Left kidney (tissue), 1 donor: ENCODE measurements at regions not wholly inside any gene's neighbourhood (a gene's known extent, or its start where the extent isn't known, plus 50 kb on each side); places are given as distances from the start of the nearest gene placed in this dataset.

Experiments
- DNase-seq: peaks from one replicate; pipeline ENCODE4 v3.0.0-alpha.2; 2013

DNA sequence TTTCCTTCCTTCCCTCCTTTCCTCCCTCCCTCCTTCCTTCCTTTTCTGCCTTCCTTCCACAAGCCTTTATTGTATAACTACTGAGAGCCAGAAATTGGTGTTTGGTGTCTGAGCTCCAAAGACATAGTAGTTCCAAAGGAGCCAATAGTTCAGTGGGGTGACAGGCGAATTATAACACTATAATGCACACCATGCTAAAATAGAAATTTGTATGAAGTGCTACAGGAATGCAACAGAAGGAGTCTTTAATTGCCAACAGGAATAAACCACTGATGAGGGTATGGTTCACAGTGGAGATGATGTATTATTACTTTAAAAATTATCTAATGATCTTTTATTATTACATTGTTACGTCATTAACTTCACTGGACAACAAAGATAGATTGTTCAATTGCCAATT, 158.8 kb upstream of the SP8 start:
- DNase-seq = no peak

DNA sequence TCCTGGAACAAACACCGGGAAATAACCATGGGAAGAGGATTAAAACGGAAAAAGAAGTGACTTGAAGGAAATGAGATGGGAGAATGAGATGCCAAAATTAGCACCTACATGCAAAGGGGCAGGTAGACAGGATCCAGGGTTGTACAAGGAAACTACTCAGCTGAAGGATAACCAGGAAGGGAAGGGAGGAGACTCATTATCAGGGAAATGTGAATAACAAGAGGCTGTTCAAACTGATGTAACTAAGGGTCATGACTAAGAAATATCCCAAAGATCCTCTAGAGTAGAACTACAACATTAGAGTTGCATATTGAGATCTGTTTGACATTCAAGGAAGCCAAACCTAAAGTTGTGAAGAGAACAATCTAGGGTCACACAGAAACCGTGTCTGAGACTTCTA, 166.2 kb upstream of the SP8 start:
- DNase-seq = no peak

DNA sequence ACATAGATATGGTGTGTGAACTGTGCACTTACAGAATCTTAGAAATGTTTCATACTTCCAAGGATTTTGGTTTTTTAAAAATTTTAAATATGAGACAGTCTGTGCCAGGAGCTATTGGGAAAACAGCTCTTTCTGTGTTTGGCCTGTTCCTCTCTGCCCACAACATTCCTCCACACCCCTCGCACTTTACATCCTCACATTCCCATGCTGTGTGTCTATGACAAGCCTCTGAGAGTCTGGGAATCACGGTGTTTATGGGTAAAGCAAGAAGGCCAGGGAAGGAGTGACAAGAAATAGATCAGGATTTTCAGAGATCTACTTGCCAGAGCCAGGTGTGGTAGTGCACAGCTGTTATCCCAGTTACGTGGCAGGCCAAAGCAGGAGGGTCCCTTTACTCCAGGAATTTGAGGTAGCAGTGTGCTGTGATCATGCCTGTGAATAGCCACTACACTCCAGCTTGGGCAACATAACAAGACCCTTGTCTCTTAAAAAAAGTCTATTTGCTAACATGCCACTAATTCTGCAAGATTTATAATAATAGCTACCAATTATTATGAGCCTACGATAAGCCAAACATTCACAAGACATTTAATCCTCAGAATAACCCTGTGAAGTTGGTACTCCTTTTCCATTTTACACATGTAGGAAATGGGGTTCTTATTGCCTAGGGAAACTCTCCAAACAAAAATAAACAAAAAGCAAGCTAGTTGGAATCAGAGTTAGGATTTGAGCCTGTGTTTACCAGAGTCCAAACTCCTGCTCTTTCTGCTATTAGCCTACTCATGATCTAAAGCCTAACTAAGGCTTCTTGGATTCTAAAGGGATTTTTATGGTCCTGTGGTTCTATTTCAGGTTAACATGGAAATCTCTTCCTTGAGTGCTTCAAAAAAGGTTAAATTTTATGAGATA, 168.3 kb upstream of the SP8 start:
- no peak for DNase-seq

- no peak for DNase-seq
Measured at GRCh38 chr7:20958572-20958971, 171.9 kb upstream of the SP8 start.

DNA sequence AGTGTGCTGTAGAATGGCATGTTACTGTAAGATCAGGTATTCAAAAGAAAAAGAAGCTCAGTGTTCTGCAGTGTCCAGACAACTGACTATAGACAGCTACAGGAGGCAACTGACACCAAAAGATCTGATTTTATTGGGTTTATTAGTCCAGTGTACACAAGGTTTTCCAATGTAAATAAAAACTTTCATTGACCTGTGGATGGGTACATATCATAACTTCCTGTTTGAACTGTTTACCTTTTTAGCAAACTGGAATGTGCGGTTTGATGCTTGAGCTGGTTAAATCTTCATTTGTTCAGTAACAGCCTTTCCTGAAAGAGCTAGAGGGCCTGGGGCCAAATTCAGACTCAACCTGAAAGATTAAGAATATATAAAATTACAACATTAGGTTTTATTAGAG, 172.6 kb upstream of the SP8 start:
- no peak for DNase-seq

DNA sequence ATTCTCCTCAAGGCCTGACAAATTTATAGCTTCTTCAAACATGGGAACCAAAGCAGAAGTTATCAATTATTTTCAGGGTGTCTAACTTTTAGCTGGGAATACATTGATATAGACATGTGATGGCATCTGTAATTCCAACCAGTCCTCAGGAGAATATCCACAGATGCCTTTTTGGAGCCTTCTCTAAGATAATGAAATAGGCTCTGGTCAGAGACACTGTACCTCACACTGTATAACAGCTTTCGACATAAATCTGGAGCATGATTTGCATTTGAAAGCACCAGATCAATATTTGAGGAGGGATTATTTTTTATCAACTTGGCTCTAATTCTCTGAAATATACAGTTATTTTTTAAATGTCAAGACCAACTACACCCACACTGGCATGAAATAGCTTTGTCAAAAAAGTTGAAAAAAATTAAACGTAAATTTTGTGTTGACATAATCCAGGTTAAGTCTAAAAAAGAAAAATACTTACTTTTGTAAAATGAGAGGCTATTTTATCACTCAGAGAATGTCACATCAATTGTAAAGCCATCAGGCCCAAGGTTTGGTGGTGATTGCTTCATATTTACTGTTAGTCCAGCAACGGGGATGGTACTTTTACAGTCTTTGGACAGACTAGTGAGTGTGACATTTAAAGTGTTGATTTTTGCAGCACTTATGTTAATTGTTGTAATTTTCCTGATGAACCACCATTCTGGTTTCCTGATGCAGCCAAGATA, 177.0 kb upstream of the SP8 start:
- DNase-seq = no peak

DNA sequence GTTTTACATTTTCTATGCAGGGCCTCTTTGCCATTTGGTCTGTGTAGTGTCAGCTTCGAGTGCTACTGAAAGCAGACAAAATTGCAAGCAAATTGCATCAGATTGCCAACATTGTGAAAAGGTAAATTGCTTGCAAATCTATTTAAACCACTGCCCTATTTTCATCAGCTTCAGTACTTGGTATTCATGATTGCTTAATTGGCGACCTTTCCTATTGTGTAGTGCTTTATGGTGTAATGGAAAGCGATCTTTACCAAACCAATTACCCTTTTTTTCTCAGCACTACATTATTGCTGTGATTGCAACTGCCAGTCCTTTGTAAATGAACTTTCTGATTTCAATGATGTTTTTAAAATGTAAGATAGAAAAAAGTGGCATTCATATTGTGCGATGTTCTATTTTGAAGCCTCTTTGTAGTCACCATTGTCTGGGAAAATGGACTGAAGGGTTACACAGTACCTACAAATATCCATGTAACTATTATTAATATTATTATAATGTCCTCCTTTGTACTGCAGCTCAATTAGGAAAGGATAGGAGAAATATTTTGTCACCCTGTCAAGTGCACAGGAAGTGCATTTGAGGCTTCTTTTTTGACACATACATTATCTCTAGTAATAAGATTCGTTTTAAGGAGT, 177.7 kb upstream of the SP8 start:
- no peak for DNase-seq

DNA sequence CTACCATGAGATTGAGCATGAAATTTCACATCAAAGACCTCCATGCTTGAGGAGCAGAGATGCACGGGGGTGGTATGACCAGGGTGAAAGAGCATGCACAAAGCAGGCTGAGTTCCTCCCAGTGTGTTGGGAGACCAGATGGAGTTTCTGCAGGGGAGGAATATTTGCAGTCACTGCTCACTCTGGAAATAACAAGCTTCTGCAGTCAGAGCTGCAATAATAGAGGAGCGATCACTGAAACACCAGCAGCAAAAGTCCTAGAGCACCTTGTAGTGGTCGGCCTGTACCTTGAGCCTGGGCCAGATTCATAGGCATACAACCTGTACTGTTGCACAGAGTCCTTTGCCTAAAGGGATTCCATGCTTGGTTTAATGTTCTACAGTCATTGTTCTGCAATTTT, 184.5 kb upstream of the SP8 start:
- no peak for DNase-seq

GRCh38 chr7:20980232-20980631, 193.5 kb upstream of the SP8 start:
- DNase-seq = no peak

DNA sequence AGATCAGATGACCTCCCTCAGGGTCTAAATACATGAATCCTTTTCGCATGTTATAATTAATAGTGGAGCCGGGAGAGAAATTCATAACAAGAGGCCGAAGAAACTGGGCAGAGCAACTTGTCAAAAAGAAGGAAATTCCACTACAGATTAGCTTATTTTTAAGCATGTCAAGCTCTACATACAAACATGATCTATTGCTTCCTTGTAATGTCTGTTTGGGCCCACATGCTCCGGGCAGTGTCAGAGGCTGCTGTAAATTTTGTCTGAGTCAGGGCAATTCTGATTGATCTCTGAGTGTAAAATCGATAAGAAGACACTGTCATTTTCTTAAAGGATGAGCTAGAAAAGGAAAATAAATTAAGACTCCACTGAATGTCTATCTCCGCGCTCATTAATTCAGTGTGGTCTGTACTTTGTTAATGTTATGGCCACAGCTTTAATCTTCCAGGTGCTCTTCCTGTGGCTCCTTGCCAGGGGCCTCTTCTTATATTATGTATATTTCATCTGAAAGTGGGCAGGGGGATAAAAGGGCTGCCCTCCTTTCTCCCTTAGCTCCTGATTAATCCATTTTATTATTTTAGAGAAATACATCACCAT, 194.1 kb upstream of the SP8 start:
- no peak for DNase-seq

DNA sequence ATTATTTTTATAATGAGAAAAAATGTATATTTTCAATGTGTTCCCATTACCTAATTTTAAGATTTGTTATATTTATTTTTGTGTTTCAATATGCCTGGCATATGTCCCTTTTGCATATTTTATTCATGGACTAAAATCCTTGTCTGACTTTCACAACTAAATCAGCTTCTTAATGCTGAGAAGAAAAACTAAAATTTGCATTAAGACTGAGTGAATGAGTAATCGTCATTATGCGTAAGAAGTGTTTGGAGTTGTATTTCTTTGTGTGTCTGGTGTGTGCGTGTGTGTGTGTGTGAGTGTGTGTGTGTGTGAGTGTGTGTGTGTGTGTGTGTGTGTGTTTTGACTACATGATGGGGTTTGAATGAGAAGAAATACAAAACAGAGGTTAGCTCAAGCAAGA, 201.7 kb upstream of the SP8 start:
- DNase-seq = no peak

GRCh38 chr7:20991544-20991943, 204.9 kb upstream of the SP8 start:
- no peak for DNase-seq

GRCh38 chr7:20993693-20994092, 207.0 kb upstream of the SP8 start:
- no peak for DNase-seq

DNA sequence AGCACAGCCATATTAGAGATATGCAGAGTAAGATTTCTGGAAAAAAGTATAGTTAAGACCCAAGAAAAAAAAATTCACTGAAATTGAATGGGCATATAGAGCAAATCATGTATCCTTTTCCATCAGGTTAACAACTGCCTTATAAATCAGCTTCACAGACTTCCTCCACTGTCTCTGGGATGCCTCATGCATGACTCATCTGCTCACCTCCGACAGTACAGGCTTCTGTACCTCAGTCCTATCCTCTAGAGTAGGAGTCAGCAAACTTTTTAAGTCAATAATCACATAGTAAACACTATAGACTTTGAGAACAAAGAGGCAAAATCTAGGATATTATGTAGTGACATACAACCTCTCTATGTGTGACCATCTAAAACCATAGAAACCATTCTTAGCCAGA, 211.6 kb upstream of the SP8 start:
- no peak for DNase-seq

DNA sequence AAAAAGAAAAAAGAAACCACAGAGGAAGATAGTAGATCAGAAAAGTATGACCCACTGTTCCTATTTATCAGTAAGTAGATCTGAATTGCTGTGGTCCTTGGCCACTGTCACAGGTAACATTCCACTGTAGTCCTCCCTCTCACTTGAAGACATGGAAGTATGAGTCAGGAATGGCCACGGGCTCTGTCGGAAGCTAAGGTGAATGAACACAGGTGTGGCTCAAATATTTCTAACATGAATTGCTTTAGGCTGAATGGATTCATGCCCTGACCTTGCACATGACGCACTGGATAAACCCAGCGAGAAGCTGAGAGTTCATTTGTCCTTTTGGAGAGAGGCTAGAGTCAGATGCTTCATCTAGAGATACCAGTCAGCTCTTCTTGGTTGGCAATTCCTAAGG, 224.5 kb upstream of the SP8 start:
- DNase-seq = no peak

DNA sequence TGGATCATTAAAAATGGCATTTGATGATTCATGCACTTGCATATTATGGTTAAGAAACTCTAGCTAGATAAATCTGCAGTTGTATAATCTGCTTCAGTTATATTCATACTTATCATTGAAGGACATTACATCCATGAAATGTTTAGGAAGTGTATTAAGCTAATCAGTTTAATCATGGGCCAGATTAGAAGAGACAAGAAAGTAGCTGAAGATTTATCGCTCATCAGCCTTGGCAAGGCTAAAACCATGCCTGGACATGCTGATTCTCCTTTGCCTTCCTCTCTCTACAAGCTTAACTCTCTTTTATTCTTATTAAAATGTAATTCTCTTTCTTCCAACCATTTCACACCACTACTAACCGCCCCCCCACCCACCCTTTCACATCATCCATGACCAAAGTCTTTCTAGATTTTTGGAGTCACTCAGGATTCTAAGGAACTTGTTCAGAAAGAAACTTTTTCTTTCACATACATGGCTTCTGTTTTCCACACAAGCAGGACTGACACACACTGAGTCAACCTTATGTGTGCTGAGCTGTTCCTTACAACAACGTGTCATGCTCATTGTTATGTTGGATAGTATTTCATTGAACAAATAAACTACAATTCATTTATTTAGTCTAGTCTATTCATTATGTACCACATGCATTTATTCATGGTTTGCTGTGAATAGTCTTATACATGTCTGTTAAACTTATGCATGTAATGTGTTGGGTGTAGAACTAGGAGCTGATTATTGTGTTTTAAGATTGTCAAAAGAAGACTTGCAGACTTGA, 227.3 kb upstream of the SP8 start:
- no peak for DNase-seq

DNA sequence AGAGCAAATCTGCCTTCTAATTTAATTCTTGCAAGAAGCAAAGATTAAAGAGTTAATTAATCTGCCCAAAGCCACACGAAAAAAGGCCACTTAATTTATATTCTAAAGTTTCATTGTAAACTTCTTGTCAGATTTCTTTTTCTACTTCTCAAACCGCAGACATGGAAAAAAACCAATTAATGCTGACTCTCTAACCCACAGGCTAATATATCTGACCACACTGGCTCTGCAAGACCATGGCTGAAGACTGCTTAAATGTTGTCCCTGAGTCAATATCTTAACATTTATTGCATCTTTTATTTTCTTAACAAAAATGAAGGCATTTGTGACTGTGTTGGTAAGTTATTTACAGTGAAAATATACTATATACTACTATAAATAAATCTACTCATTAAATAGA, 234.0 kb upstream of the SP8 start:
- DNase-seq = no peak

DNA sequence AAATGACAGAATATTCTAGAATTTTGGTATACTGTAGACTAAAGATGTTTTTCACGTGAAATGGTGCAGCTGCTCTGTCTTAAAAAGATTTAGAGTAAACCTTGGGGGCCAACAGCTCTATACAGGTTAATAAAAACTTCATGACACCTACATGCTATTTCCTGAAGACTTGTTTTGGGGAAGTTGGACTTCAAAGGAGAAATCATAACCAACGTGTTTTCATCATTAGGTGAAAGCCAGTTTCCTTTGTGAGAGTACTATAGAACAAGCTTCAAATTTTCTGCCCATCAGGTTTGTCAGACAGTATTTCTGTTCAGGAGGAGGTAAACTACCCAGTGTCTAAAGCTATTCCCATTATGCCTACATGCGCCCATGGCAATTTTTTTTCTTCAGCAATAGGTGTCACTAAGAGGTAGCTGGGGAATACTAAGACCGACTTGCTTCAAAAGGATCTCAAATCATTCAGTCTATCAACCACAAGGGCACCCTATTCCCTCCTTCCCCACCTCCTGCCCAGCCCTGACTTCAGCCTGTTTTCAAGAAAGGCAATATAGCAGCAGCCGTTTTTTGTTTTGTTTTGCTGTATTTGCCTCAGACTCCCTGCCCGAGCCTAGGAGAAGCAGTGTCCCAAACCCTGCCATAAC, 237.3 kb upstream of the SP8 start:
- no peak for DNase-seq

GRCh38 chr7:21024485-21024867, 237.8 kb upstream of the SP8 start:
- no peak for DNase-seq

- no peak for DNase-seq
Measured at GRCh38 chr7:21028186-21028585, 241.5 kb upstream of the SP8 start.

- no peak for DNase-seq
Measured at GRCh38 chr7:21028599-21028998, 241.9 kb upstream of the SP8 start.

DNA sequence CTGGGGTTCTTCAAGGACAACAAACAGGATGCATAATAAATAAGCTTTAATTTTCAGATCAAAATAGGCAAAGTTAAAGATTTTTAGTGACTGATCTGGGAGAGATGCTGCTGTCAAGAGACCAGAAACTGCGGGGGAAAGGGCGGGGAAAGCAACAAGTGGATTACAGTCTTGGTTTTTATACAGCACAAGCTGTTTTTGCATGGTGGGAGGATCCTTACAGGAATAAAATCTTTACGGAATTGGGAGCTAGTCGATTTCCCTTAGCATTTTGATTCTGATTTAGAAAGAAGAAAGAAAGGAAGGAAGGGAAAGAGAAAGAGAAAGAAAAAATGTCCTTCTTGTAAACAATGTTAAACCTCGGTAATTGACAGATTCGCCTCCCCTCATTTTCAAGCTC, 242.3 kb upstream of the SP8 start:
- no peak for DNase-seq
